ENCODE measurements at regions not wholly inside any gene's neighbourhood (a gene's known extent, or its start where the extent isn't known, plus 50 kb on each side); places are given as distances from the start of the nearest gene placed in this dataset.
"Not testable (repeated sequence)": the region's sequence is repeated elsewhere in the genome, so short reads cannot be mapped to it uniquely, and the experiment has no call there.

- TF ChIP-seq POLR2A (IDR thresholded peaks at IDR 0.05; ENCODE audit: low read length) (no peak), GATA1 (IDR thresholded peaks at IDR 0.05; ENCODE audit: low read depth, low read length) (no peak)
- DNase-seq, result no peak
These were observed 191.3 kb upstream of the CMC1 start for GRCh38 chr3:28050120-28050519.

DNA sequence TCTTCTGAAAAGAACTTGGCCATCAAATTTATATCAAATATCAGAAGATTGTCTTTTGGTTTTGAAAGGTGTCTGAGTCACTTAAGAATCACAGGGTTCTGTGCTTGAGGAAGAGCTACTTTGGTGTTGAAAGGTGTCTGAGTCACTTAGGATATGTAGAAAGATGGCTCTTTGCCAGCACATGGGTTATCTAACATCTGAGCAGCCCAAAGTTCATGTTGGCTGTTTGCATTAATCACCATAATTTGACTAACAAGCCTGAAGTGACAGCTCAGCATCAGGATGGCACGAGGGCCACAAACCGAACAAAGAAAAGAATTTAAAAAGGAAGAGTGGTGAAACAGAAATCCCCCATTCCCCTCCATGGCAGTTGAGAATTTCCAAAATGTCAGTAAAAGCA is 190.5 kb upstream of the CMC1 start:
- TF ChIP-seq GATA1 (IDR thresholded peaks at IDR 0.05; ENCODE audit: low read depth, low read length), result no peak
- TF ChIP-seq POLR2A (IDR thresholded peaks at IDR 0.05; ENCODE audit: low read length), result no peak
- peak in 1 of 2 experiments; percentile 18 for DNase-seq

- DNase-seq, result no peak
- TF ChIP-seq POLR2A (IDR thresholded peaks at IDR 0.05; ENCODE audit: low read length), result no peak
- TF ChIP-seq GATA1 (IDR thresholded peaks at IDR 0.05; ENCODE audit: low read depth, low read length), result no peak
These were observed 187.7 kb upstream of the CMC1 start for GRCh38 chr3:28053759-28054158.

GRCh38 chr3:28056806-28057205 is 184.6 kb upstream of the CMC1 start:
- DNase-seq, result no peak

DNA sequence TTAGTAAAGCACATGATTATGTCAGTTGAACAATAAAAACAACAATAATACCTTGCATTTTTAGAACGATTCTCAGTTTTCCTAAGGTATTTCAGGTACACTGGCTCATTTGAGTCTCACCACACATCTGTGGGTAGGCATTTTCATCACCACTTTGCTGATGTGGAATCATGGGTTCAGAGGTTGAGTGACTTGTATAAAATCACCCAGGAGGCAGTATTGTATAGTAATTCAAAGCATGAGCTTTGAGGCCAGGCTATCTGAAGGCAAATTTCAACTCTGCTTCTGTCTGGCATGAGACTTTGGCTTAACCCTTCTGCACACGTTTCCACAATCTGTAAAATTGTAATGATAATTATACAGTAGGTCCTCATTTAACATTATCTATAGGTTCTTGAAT is 183.9 kb upstream of the CMC1 start:
- no peak for DNase-seq
- TF ChIP-seq POLR2A (IDR thresholded peaks at IDR 0.05; ENCODE audit: low read length) (no peak), GATA1 (IDR thresholded peaks at IDR 0.05; ENCODE audit: low read depth, low read length) (no peak)

More at GRCh38 chr3:28056806-28057205, 184.6 kb upstream of the CMC1 start:
- TF ChIP-seq POLR2A (IDR thresholded peaks at IDR 0.05; ENCODE audit: low read length), result no peak
- no peak for TF ChIP-seq GATA1 (IDR thresholded peaks at IDR 0.05; ENCODE audit: low read depth, low read length)

DNA sequence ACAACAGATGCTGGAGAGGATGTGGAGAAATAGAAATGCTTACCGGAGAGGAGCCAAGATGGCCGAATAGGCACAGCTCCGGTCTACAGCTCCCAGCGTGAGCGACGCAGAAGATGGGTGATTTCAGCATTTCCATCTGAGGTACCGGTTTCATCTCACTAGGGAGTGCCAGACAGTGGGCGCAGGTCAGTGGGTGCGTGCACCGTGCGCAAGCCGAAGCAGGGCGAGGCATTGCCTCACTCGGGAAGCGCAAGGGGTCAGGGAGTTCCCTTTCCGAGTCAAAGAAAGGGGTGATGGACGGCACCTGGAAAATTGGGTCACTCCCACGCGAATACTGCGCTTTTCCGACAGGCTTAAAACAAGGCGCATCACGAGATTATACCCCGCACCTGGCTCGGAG is 182.2 kb upstream of the CMC1 start:
- not testable (repeated sequence) for DNase-seq

- no peak for DNase-seq
These were observed 175.4 kb upstream of the CMC1 start for GRCh38 chr3:28066020-28066419.

GRCh38 chr3:28067014-28067413 is 174.4 kb upstream of the CMC1 start:
- TF ChIP-seq POLR2A (IDR thresholded peaks at IDR 0.05; ENCODE audit: low read length) (no peak), GATA1 (IDR thresholded peaks at IDR 0.05; ENCODE audit: low read depth, low read length) (no peak)
- no peak for DNase-seq

More at GRCh38 chr3:28066020-28066419, 175.4 kb upstream of the CMC1 start:
- TF ChIP-seq GATA1 (IDR thresholded peaks at IDR 0.05; ENCODE audit: low read depth, low read length) (no peak), POLR2A (IDR thresholded peaks at IDR 0.05; ENCODE audit: low read length) (no peak)

DNA sequence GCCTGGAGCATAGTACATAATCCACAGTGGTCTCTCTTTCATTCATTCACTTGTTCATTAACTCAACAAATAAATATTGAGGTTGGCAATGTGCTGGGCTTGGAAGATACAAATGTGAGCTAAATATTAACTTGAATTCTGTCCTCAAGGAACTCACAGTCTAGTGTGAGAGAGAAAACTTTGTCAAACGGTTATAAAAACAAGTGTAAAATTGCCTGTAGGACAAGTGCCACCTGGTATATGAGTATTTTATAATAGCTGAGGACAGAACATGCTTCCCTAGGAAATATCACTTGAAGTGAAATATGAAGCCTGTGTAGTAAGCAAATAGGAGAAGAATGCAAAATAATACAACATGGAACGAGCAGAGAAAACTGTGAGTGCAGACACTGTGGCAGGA is 173.1 kb upstream of the CMC1 start:
- no peak for DNase-seq
- no peak for TF ChIP-seq POLR2A (IDR thresholded peaks at IDR 0.05; ENCODE audit: low read length)
- TF ChIP-seq GATA1 (IDR thresholded peaks at IDR 0.05; ENCODE audit: low read depth, low read length), result no peak

- DNase-seq, result no peak
- TF ChIP-seq GATA1 (IDR thresholded peaks at IDR 0.05; ENCODE audit: low read depth, low read length), result no peak
- TF ChIP-seq POLR2A (IDR thresholded peaks at IDR 0.05; ENCODE audit: low read length), result no peak
These were observed 172.0 kb upstream of the CMC1 start for GRCh38 chr3:28069438-28069837.

- TF ChIP-seq POLR2A (IDR thresholded peaks at IDR 0.05; ENCODE audit: low read length) (no peak), GATA1 (IDR thresholded peaks at IDR 0.05; ENCODE audit: low read depth, low read length) (no peak)
- DNase-seq, result no peak
These were observed 165.2 kb upstream of the CMC1 start for GRCh38 chr3:28076246-28076645.

DNA sequence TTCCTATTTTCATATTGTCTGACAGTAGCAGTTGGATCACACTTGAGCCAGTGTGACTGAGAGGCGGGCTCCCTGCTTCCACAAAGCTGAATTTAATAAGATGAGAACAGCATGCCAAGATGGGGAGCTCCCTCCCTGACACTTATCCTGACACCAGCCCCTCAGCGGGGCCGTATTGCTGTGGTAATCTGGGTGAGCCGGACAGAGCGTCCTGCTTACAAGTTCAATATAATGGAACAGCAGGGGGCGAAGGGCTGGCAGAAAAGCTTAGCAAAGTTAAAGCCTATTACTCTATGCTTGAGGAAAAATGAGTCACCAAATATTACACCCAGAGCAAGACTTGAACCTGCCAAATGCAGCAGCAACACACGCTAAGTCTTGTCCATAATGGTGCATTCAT is 163.8 kb upstream of the CMC1 start:
- DNase-seq, result peak in 1 of 2 experiments; percentile 2
- no peak for TF ChIP-seq POLR2A (IDR thresholded peaks at IDR 0.05; ENCODE audit: low read length)
- TF ChIP-seq GATA1 (IDR thresholded peaks at IDR 0.05; ENCODE audit: low read depth, low read length), result no peak

DNA sequence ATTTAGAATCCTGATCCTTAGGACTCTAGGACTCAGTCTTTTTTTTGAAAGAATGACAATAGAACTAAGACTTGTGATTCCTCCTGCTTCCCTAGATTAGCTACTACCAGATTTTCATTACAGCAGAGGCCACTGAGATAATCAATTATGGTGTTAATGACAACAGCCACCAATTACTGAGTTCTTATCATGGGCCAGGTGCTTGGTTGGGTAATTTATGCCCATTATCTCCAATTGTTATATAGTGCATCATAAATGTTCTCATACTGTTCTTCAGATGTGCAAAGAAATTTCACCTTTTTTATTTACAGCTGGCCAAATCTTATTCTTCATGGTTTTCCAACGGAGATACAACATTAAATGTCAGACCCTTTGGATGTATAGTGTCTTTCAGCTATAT is 162.9 kb upstream of the CMC1 start:
- no peak for TF ChIP-seq GATA1 (IDR thresholded peaks at IDR 0.05; ENCODE audit: low read depth, low read length)
- no peak for TF ChIP-seq POLR2A (IDR thresholded peaks at IDR 0.05; ENCODE audit: low read length)

DNA sequence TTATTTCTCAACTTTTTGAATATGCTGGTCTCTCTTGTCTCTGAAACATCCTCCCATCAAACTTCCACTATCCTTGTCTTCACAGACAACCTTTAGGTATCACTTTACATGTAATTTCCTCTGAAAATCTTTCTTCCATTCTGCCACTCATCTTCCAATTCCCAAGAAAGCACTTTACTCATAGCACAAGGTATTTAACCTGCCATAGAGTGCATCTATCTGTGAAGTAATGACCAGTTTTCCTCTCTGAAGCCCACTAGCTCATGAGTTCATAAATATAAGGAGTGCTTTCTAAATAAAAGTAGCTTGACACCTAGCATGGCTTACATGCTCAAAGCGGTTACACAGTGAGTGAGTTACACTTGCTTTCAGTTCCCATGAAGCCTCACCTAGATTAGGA is 160.7 kb upstream of the CMC1 start:
- TF ChIP-seq POLR2A (IDR thresholded peaks at IDR 0.05; ENCODE audit: low read length), result no peak
- no peak for TF ChIP-seq GATA1 (IDR thresholded peaks at IDR 0.05; ENCODE audit: low read depth, low read length)
- no peak for DNase-seq

More for the DNA sequence above, 162.9 kb upstream of the CMC1 start:
- DNase-seq, result no peak

GRCh38 chr3:28081533-28081947 is 159.9 kb upstream of the CMC1 start:
- DNase-seq, result no peak
- no peak for TF ChIP-seq POLR2A (IDR thresholded peaks at IDR 0.05; ENCODE audit: low read length)
- TF ChIP-seq GATA1 (IDR thresholded peaks at IDR 0.05; ENCODE audit: low read depth, low read length), result no peak

GRCh38 chr3:28087591-28087990 is 153.8 kb upstream of the CMC1 start:
- no peak for TF ChIP-seq GATA1 (IDR thresholded peaks at IDR 0.05; ENCODE audit: low read depth, low read length)
- TF ChIP-seq POLR2A (IDR thresholded peaks at IDR 0.05; ENCODE audit: low read length), result no peak

More at GRCh38 chr3:28087591-28087990, 153.8 kb upstream of the CMC1 start:
- no peak for DNase-seq
